ENCODE measurements at regions not wholly inside any gene's neighbourhood (a gene's known extent, or its start where the extent isn't known, plus 50 kb on each side); places are given as distances from the start of the nearest gene placed in this dataset.
"Not testable (repeated sequence)": the region's sequence is repeated elsewhere in the genome, so short reads cannot be mapped to it uniquely, and the experiment has no call there.

DNA sequence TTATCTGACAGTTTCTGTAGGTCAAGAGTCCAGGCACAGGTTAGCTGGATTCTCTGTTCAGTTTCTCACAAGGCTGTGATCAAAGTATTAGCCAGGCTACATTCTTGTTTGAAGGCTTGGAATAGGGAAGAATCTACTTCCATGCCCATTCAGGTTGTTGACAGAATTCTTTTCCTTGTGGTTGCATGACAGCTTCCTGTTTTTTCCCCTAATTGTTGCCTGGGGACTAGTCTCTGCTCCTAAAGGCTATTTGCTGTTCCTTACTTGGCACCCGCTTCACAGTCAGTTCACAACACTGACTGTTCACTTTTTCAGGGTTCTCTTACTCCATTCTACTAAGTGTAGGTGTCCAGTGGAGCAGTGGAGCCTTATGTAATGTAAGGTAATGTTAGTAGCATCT lies 115.4 kb upstream of the GBE1 start:
- no peak for DNase-seq

DNA sequence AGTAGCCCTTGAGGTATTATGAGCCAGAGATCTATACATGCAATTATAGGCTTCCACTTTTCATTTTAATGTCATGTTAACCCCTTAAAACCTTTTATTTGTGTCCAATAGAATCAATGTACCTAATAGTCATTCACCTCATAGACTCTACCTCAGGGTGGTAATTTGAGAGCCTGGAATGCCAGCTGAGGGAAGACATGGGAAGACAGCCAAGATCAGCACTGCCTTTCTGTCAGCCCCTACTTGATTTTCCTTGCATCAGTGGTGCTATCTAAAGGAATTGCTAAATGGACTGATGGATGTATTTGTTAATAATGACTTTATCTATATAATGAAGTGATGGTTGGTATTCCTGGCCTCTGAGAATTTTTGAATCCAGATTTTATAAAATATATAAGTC lies 113.3 kb upstream of the GBE1 start:
- no peak for DNase-seq

DNA sequence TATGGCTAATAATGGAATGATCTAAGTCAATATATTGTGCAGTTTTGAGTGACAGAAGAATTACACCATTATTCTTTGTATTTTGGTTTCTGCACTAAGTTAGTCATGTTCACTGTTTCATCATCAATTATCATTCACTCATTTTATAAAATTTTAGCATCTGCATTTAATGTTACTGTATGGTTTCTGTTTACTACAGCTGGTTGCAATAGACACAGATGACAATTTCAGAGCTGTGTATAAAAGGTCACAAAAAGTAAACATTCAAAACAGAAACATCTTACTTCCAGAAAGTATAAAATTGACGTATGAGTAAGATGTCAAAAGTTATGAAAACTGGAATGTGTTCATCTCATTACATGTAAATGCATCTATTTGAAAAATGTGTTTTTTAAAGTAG lies 111.1 kb upstream of the GBE1 start:
- no peak for DNase-seq

DNA sequence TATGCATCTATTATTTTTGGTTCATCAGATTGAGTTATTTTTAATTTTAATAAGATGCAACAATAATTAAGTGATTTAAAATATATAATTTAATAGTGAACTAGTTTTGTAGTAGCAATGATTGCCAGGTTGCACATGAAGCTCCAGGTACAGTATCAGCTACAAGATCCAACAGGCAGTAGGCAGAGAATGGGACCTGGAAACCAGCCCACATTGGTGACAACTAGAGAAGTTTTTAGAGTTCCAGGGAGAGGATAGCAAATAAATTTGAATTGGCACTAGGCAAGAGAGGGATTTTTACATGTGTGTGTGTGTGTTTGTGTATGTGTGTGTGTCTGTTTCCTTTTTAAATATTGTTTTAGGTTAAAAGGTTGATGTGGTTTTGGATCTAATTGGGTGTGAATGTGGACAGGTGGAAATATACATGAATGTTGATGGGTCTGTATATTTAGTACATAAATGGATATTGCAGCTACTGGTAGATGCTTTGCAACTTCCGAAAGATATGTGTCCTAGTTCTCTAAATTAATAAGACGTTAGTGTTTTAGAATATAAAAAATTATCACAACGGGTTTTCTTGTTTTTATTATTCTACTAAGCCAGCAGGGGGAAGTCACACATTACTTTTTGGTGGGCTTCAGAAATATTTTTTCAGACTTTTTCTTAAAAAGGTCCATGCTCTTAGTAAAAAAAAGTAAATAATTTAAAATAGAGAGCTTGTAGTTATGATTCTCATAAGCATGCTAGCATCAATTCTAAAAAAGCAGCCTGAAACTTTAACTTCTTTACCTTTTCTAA lies 110.1 kb upstream of the GBE1 start:
- no peak for DNase-seq

DNA sequence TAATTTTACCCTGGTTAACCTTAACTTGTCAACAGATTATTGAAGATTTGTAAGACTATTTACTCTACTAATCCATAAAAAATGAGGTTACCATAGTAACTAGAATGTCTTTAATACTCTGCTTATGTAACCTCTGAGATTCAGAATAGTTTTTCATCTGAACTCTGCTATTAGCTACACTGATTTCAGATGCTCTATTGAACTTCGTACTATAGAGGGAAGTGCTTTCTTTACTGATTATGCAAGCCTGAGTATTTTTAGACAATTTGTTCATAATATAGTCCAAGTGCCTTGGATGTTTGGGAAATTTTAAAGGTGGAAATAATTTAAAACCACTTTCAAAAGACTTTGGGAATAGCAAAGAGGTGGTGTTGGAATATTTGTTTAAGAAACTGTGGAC lies 107.9 kb upstream of the GBE1 start:
- no peak for DNase-seq

DNA sequence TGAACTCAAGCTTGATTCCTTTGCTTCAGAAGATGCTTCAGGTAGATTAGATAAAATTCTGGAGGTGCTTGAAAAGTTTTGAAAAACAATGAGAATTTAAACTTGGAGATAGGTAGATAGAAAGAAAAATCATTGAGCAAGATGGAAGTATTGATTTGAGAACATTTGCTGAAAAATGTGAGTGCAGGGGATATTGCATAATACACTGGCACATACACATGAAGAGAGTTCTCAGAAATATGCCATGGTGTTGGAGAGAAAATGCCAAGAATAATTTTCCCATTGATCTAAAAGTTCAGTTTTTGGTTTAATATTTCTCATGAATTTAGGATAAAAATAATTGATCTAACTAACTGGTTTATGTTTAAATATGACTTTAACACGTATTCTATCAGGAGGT lies 107.2 kb upstream of the GBE1 start:
- DNase-seq: no peak

DNA sequence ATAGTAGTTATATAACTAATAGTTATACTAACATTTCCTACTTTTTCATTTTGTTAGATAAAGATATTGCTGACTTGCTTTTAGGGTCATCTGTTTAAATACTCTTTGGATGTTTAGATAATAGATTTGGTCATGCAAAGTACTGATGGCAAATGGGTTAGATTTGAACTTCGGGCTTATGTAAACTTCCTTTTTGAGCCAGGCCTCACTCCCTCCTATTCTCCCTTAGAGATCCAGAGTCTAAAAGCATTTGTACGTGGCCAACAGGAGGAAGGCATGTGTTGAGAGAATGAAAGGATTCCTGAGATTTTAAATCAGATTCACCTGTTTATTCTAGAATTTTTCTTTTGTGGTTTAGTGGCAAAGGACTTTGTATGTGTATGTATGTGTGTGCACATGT lies 106.4 kb upstream of the GBE1 start:
- DNase-seq: no peak

DNA sequence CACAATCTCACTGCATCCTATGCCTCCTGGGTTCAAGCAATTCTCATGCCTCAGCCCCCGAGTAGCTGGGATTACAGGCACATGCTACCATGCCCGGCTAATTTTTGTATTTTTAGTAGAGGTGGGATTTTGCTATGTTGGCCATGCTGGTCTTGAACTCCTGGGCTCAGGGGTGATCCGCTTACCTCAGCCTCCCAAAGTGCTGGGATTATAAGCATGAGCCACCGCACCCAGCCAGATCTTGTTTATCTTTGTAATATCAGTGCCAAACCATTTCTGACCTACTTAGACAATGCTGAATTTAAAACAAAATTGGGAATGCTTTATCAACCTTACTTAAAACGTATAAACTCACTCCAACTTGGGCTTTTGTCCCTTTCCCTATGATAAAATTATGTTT lies 103.7 kb upstream of the GBE1 start:
- not testable (repeated sequence) for DNase-seq

DNA sequence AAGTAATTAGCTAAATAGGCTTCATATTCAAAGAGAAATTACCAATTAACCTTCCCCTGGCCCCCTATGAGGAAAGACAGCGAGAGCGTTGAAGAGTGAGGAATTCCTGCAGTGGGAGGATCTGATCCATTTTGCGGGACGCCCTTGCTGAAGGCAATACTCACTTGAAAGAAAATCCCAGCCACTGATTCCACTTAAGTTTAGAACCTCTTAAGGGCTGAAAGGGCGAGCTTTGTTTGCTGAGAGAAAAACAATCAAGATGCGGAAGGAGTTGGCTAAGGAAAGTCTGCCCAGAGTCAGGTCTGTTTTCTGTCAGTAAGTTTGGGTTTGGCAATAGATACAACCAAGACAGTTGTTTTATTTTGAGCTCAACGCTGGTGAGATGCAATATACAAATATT lies 102.8 kb upstream of the GBE1 start:
- DNase-seq: no peak

DNA sequence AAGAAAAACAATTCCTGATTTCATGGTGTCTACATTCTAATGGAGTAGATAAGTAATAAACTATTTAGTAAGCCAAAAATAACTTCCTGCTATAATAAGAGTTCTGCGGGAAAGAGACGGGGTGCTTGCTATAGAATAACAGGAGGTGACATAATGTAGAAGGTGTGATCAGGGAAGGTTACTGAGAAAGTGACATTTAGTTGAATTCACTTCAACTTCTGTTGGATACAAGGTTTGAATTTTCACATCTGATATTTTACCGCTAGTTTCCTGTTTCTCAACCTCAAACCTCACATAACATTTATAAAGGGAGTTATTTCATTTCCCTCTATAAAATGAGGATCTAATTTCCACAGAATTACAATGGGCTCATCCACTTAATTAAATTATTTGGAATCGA lies 102.3 kb upstream of the GBE1 start:
- no peak for DNase-seq

DNA sequence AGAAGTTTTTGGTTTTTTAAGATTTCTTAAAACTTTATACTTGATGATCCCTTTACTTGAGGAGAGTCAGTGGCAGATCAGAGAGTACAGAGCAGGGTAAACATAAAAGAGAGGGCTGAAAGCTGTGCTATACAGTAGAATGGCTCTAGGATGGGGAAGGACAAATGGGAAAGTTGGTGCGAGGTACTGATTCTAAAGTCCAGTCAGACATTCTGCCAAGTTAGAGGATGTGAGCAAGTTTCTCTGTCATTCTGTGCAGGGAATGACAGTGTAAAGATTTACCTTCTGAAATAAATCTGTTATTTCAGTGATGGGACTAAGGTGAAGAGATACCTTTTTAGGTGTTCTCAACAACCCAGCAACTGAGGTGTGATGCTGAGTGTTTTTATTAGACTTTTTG lies 100.1 kb upstream of the GBE1 start:
- DNase-seq: no peak

DNA sequence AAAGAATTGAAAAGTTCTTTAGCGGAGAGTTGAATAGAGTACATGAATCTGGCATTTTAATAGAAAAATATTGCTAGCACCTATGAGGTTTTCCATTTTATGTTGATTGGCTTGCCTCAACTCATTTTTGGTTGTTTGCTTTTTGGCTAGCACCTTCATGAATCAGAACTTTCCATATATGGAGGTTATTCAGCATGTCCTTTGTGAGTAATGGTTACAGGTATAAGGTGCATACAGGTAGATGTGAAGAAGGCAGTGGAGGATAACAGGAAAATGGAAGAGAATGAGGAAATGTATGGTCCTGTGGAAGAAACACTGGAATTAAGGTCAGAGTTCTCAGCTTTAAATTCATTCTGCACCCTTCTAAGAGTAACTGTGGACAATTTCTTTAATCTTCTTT lies 98.1 kb upstream of the GBE1 start:
- no peak for DNase-seq

DNA sequence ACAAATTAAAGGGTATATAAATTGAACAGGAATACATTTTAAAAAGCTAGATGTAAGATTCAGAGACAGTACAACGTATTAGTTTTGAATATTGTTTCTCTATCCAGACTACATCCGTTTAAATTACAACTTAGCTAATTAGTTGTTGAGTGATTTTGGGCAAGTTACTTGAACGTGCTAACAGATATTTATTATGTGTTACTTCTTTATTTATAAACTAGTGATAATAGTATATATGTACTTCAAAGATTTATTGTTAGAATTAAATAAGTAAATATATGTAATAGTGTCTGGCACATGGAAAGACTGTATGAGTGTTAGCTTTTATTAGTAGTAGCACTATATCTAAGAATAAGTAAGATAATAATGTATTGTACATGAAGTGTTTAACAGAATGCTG lies 92.0 kb upstream of the GBE1 start:
- no peak for DNase-seq

DNA sequence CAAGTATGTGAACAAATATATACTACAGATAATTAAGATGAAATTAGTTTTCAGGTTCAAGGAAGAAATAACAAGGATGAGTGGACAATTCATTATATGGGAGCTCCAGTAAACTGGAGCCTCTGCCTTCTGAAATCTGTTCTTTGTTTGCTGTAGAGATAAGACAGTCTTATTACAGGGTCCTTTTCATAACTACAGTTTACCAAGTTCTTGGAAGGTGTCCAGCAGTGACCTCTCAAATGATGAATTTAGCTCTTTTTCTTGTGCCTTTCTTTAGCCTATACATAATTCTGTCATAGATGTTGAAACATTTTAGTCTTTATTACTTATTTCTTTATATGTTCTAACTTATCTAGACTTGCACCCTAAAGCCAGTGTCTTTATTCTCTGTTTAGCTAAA lies 89.7 kb upstream of the GBE1 start:
- no peak for DNase-seq

DNA sequence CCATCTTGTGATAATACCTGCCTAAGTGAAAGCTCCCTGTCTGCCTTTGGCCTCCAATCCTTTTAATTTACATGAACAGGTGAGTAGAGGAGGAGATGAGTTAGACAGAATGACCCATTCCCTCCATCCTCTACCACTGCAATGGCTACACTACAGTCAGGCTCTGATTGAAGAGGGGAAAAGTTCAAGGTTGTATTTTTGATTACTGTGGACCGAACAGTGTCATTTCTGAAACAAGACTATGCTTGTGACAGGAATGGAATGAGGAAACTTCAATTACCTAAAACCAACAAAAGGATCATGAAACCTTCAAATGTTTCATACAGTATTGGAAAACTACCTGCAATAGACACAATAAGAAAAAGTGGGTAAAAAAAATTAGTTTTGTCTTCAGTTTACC lies 85.5 kb upstream of the GBE1 start:
- no peak for DNase-seq

DNA sequence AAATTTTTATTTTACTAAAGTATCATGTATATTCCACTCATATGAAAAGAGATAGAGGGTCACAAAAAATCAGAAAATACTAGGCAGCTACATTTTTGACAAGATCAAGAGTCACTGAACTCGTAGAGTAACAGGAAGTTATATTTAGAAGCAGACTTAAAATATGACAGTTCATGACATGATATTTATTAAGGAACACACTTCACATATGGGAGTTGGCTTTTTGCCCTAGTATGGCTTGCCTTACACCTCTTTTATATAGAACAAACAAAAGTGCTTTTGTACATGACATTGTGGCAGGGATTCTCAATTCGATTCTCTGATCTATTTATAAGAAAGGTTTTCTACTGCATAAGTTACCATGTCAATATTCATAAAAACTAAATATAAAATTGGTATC lies 80.1 kb upstream of the GBE1 start:
- no peak for DNase-seq

DNA sequence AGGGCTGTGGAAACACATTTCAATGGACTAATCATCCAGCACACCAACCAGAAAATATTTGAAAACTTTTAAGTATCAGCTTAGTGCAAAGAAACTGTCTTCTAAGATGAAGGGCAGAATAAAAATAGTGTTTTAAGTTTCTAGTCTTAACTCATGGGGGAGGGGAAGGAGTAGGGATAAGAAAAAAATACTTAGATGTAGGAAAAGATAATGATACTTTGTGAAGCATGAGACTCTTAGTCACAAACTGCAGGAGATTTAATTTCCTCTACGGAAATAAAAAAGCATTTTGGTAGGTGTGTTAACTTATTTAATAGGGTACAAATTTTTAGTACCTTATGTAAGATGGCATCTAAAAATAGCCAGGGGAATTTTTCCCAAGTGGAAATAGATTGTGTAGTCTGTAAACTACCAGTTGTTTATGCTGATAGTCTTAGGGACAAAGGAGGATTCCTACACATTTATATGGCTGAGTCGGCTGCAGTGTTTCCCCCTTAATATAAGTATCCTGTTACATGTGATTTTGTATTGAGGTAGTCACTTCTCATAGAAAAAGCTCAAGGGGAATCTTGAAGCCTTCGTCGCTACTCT lies 78.2 kb upstream of the GBE1 start:
- DNase-seq: no peak

DNA sequence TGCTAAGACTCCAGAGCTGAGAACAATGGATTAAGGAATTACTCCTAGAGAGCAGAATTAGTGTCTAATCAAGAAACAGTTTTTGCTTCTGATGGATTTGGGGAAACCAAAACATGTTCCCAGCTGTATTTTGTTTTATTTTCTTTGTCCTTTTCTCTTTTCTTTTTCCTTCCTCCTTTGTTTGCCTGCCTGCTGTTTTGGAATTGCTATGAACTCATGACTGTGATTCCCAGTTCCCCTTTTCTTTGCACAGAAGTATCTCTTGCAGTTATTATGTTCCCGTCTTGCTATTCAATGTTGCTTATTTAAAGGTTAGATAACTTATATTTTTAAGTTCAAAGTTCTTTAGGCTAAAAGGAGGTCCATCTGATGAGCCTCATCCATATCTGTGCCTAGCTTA lies 77.0 kb upstream of the GBE1 start:
- DNase-seq: no peak

DNA sequence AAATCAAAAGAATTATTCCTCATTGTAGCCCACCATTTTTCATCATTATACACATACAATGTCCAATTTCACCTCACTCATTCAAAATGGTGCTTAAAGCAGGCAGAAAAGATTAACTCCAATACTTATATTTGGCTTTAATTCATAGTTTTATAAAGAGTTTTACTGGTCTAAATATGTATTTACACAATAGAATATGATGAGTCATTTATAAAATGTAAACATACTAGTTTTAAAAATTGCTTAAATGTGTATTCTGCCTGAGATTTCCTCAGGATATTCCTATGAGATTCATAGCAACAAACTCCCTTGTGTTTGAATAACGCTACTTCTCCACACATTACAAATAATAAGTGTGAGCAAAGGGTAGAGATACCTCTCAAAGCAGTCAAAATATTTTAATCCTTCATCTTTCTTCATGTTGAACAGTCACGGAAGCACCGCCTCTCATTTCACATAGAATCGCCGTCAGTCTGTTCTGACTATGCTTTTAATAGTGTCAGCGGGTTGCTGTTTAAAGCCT lies 75.7 kb upstream of the GBE1 start:
- no peak for DNase-seq

DNA sequence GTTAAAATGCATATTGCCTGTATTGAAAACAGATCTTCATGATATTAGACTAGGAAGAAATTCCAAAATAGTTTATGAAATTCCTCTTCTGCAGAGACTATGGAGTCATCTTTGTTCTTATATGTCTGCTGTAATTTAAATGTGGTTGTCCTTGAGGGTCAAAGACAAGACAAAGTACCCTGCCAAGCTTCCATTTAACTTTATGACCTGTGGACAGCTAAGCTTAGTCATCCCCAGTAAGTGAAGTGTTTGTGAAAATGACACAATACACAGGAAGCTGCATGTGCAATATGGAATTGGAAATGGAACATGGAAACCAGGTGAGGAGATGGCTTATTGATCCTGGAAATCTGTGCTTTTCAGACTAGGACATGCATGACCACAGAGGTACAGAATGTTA lies 68.5 kb upstream of the GBE1 start:
- DNase-seq: no peak

DNA sequence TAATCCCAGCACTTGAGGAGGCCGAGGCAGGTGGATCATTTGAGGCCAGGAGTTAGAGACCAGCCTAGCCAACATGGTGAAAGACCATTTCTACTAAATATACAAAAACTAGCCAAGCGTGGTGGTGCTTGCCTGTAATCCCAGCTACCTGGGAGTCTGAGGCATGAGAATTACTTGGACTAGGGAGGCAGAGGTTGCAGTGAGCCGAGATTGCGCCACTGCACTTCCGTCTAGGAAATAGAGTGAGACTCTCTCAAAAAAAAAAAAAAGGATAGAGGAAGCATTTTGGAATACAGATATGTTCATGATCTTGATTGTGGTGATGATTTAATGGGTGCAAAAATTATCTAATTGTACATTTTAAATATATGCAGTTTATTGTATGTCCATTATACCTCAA lies 67.8 kb upstream of the GBE1 start:
- DNase-seq: not testable (repeated sequence)

DNA sequence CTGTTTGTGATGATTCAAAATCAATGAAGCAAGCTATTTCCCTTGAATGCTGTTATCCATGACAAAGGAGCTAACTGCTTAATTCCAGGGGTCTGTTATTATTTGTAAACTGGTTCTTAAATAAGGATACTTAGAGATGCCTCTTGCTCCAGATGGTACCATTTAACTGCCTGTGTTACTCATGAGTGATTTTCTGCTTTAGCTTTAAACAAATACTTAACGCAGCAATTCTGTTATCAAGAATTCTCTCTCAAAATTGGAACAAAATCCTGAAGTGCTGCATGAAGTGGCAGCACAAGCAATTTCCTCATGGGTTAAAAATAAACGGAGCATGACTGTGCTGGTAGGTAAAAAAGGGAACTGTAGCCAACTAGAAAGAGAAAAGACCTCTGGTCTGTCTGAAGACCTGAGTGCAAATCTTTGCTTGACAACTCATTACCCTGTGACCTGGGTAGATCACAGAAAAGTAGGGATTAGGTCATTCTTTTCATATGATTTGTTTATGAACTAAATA lies 62.5 kb upstream of the GBE1 start:
- DNase-seq: no peak

DNA sequence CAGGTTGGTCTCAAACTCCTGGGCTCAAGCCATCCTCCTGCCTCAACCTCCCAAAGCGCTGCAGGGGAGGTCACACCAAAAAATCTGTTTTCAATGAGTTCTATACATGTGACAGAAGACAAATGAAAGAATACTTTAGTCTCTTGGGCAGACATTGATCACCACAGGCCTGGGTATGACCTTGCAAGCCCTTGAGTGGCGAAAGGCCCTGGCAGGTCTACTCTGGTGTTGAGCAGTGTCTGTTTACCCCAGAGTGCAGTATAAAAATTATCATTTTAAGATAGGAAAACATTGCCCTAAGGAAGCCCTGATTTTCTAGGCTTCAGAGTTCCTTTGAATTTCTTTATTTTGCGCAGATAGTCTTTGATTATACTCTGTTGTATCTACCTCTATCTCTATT lies 61.6 kb upstream of the GBE1 start:
- DNase-seq: no peak

DNA sequence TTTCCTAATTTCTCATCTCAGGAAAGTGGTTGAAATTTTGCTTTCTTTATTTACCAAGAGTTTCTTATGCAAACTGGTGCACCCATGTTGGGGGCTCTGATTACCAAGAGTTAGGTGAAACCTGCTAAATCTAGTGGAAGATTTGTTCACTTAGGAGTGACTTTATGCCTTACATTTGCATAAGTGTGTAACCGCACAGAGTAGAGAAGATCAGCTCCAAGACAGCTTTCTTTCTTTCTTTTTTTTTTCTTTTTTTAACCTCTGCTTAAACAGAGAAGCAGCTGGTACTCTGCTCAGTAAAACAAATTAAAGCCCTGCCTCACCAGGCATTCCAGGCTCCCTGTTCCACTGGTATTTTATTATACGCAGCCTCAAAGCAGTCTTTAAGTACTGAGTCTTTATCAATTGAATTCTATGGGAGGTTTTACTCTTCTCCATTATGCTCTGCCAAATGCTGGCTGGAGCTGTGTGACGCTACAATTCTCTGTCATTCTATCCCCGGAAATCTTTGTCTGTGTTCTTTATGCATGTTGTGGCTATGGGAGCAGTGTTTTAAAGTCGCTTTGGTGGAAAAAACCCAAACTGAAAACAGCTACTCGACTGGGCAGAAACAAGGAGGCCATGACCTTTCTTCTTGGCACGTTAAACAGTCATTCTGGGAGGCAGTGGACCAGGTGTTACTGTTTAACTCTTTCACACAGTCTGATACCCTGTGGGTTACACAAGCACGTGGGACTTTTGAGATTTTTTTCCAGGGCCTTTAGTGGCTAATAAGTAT lies 55.2 kb upstream of the GBE1 start:
- no peak for DNase-seq
